Peyer's patch (tissue), 4 donors: ENCODE measurements at regions not wholly inside any gene's neighbourhood (a gene's known extent, or its start where the extent isn't known, plus 50 kb on each side); places are given as distances from the start of the nearest gene placed in this dataset.

ENCODE experiments used
- CTCF ChIP-seq, 6 experiments: fragments of 450-650 bp in 4 of 6; fragments of 200-600 bp in 2 of 6; sonication (generic) in 1 of 6; IDR thresholded peaks; one replicate each; pipeline ENCODE4 v1.5.1; 2017 to 2019; ENCODE audit warnings: antibody characterized with exemption in 6 of 6, mild to moderate bottlenecking in 3 of 6, moderate library complexity in 1 of 6
- POLR2A ChIP-seq, 2 donors: fragments of 450-650 bp; IDR thresholded peaks; one replicate each; pipeline ENCODE4 v1.5.1; 2017; ENCODE audit warnings: antibody characterized with exemption in 2 of 2, mild to moderate bottlenecking in 2 of 2, moderate library complexity in 2 of 2

DNA sequence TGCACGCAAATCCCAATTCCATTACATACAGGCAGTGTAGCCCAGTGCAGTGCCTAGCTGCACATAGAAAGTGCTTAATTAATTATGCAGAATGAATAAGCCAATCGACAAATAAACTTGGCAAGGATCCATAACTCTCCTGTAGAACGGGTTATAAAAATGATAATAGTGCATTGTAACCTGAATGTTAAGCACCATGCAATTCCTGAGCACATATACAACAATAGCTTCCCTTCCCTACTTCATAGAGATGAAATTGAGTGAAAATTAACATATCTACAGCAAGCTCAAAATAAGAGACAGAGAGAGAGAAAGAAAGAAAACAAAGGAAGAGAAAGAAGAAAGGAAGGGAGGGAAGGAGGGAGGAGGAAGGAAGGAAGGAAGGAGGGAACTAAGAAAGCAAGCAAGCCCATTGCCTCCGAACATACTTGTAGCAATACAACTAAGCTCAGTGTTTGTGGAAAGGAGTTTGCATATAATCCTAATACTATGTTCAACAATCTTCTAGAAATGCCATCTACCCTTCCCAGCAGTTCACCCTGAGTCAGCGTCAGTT lies 1074.0 kb upstream of the LCORL start:
- TF ChIP-seq CTCF (IDR thresholded peaks at IDR 0.05) (no peak), POLR2A (IDR thresholded peaks at IDR 0.05) (no peak)
